Naive thymus-derived CD8-positive, alpha-beta T cell (primary cell): ENCODE measurements at regions not wholly inside any gene's neighbourhood (a gene's known extent, or its start where the extent isn't known, plus 50 kb on each side); places are given as distances from the start of the nearest gene placed in this dataset.
A peak's percentile ranks its signal among the peaks of the same experiment; 100 is the strongest.
"Not testable (repeated sequence)": the region's sequence is repeated elsewhere in the genome, so short reads cannot be mapped to it uniquely, and the experiment has no call there.

ENCODE experiments used
- ATAC-seq, 2 donors: fragments of 150-1000 bp; cut with Tn5 transposase in 1 of 2; sonication (Bioruptor Pico), chemical (Tn5 transposase) in 1 of 2; 1 replicate in 1 of 2; 2 replicates in 1 of 2; pipeline ENCODE4 v1.10.0; 2021; ENCODE audit warnings: mild to moderate bottlenecking in 2 of 2, moderate library complexity in 2 of 2
- POLR2A ChIA-PET: fragments of 350-600 bp; sonication (Branson Sonifier 250); formaldehyde crosslinking; loops from one replicate; lab custom pipeline; 2021; ENCODE audit warnings: antibody characterized with exemption; lab: Charles Lee
- DNase-seq, 10 donors: peaks; one replicate each; pipeline versions ENCODE4 v3.0.0 to v3.0.0-alpha.2; 2020 to 2022
- H3K27ac Mint-ChIP-seq, 10 donors: one replicate each; pipeline ENCODE4 v1.8.0; 2020 to 2022; ENCODE audit warnings: mild to moderate bottlenecking in 10 of 10, mixed read lengths in 10 of 10, moderate library complexity in 4 of 10, inconsistent platforms in 1 of 10
- H3K27me3 Mint-ChIP-seq, 5 donors: one replicate each; pipeline ENCODE4 v1.8.0; 2021 to 2022; ENCODE audit warnings: mixed read lengths in 5 of 5
- H3K36me3 Mint-ChIP-seq, 3 donors: one replicate each; pipeline ENCODE4 v1.8.0; 2020 to 2022; ENCODE audit warnings: mixed read lengths in 3 of 3, mild to moderate bottlenecking in 2 of 3, inconsistent platforms in 1 of 3
- H3K4me1 Mint-ChIP-seq, 4 donors: one replicate each; pipeline ENCODE4 v1.8.0; 2021 to 2022; ENCODE audit warnings: mixed read lengths in 4 of 4
- H3K4me3 Mint-ChIP-seq, 10 donors: one replicate each; pipeline ENCODE4 v1.8.0; 2020 to 2022; ENCODE audit warnings: mild to moderate bottlenecking in 10 of 10, mixed read lengths in 10 of 10, moderate library complexity in 6 of 10, inconsistent platforms in 1 of 10
- H3K9me3 Mint-ChIP-seq, 9 donors: one replicate each; pipeline ENCODE4 v1.8.0; 2020 to 2022; ENCODE audit warnings: mixed read lengths in 9 of 9, mild to moderate bottlenecking in 3 of 9, inconsistent platforms in 1 of 9, moderate library complexity in 1 of 9

DNA sequence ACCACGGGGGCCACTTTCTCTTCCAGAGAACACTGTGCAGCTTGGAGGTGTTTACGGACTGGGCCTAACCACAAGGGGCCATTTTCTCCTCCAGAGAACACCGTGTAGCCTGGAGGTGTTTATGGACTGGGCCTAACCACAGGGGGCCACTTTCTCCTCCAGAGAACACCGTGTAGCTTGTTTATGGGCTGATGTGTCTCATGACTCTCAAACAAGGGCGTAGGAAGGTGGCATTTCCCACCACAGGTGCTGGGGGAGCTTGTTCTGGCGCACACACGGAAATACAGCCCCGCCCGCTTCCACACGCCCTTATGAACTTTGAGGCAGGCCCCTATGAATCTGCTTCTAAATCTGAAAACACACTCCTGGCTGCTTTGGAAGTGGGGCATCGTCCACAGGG lies 174.6 kb upstream of the SFSWAP start:
- POLR2A ChIA-PET, result interaction anchor here (0.6 to 1.3 kb wide), 3 partner anchors 27 to 174 kb away, joined by 3 read pairs; partner anchors contain the start of gene SFSWAP
- Mint-ChIP-seq H3K27me3 (peaks cover 0 to 12% (median 2%) of the 10 kb centered on the region in 5 donors), H3K4me1 (peaks cover 6 to 26% (median 12%) of the 10 kb centered on the region in 4 donors)

GRCh38 chr12:131536766-131537165 lies 174.1 kb upstream of the SFSWAP start:
- H3K9me3 Mint-ChIP-seq, result no peaks in the 10 kb centered on the region
- H3K27ac Mint-ChIP-seq, result peak overlapping the region; percentile 36 to 92 (median 80)
- POLR2A ChIA-PET, result interaction anchor here (0.6 to 1.3 kb wide), 3 partner anchors 27 to 174 kb away, joined by 3 read pairs; partner anchors contain the start of gene SFSWAP
- peaks cover 0 to 8% (median 2%) of the 10 kb centered on the region in 5 donors for H3K27me3 Mint-ChIP-seq
- ATAC-seq (no peak), DNase-seq (no peak)
- peak overlapping the region in 7 of 10 donors; percentile 20 to 57 (median 42) for H3K4me3 Mint-ChIP-seq
- peaks cover 0 to 3% (median 0%) of the 10 kb centered on the region in 3 donors for H3K36me3 Mint-ChIP-seq
- peaks cover 6 to 26% (median 12%) of the 10 kb centered on the region in 4 donors for H3K4me1 Mint-ChIP-seq

More for the DNA sequence above, 174.6 kb upstream of the SFSWAP start:
- peaks cover 0 to 3% (median 0%) of the 10 kb centered on the region in 3 donors for H3K36me3 Mint-ChIP-seq
- DNase-seq, result peak in 7 of 10 donors; percentile 6 to 68 (median 41)
- ATAC-seq, result peak; percentile 76 to 93
- H3K27ac Mint-ChIP-seq, result peak overlapping the region; percentile 36 to 92 (median 80)
- peak overlapping the region in 7 of 10 donors; percentile 20 to 57 (median 42) for H3K4me3 Mint-ChIP-seq
- H3K9me3 Mint-ChIP-seq, result no peaks in the 10 kb centered on the region

GRCh38 chr12:131537267-131537958 lies 173.5 kb upstream of the SFSWAP start:
- no peak for DNase-seq
- Mint-ChIP-seq H3K4me1 (peaks cover 5 to 26% (median 12%) of the 10 kb centered on the region in 4 donors), H3K9me3 (no peaks in the 10 kb centered on the region), H3K27ac (peak overlapping the region in 6 of 10 donors; percentile 10 to 82 (median 42)), H3K36me3 (peaks cover 0 to 3% (median 0%) of the 10 kb centered on the region in 3 donors), H3K4me3 (peak overlapping the region in 1 of 10 donors; percentile 12), H3K27me3 (peaks cover 0 to 4% (median 2%) of the 10 kb centered on the region in 5 donors)
- POLR2A ChIA-PET, result interaction anchor here (0.9 kb wide), 1 partner anchor 28 kb away, joined by 3 read pairs; no protein-coding TSS in a partner anchor
- no peak for ATAC-seq

- DNase-seq (no peak), ATAC-seq (no peak)
- no peak overlapping the region for H3K4me3 Mint-ChIP-seq
- H3K27me3 Mint-ChIP-seq, result peaks cover 0 to 5% (median 0%) of the 10 kb centered on the region in 5 donors
- no peaks in the 10 kb centered on the region for H3K9me3 Mint-ChIP-seq
- no peak overlapping the region for H3K27ac Mint-ChIP-seq
- POLR2A ChIA-PET, result interaction anchor here (0.7 kb wide), 1 partner anchor 16 kb away, joined by 4 read pairs; no protein-coding TSS in a partner anchor
- peaks cover 0 to 3% (median 0%) of the 10 kb centered on the region in 3 donors for H3K36me3 Mint-ChIP-seq
- H3K4me1 Mint-ChIP-seq, result peaks cover 5 to 26% (median 12%) of the 10 kb centered on the region in 4 donors
Measured at GRCh38 chr12:131539381-131539780, 171.5 kb upstream of the SFSWAP start.

DNA sequence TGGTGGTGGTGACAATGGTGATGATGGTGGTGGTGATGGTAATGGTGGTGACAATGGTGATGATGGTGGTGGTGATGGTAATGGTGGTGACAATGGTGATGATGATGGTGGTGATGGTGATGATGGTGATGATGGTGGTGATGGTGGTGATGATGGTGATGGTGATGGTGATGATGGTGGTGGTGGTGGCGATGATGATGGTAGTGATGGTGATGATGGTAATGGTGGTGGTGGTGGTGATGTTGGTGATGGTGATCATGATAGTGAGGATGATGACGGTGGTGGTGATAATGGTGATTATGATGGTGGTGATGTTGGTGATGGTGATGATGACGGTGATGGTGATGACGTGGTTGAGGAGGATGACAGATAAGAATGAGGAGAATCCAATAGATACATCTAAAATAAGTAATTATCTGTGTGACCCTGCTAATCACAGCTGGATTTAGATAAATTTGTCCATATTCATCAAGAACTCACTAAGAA lies 170.7 kb upstream of the SFSWAP start:
- no peak overlapping the region for H3K4me3 Mint-ChIP-seq
- peaks cover 0 to 3% (median 0%) of the 10 kb centered on the region in 5 donors for H3K27me3 Mint-ChIP-seq
- no peak overlapping the region for H3K27ac Mint-ChIP-seq
- no peaks in the 10 kb centered on the region for H3K9me3 Mint-ChIP-seq
- H3K4me1 Mint-ChIP-seq, result peaks cover 5 to 24% (median 12%) of the 10 kb centered on the region in 4 donors
- POLR2A ChIA-PET, result no interaction called here
- ATAC-seq (no peak), DNase-seq (no peak)
- no peaks in the 10 kb centered on the region for H3K36me3 Mint-ChIP-seq

- H3K27me3 Mint-ChIP-seq, POLR2A ChIA-PET, H3K27ac Mint-ChIP-seq, H3K4me3 Mint-ChIP-seq, ATAC-seq, H3K9me3 Mint-ChIP-seq, DNase-seq, H3K36me3 Mint-ChIP-seq: not testable (repeated sequence)
- peaks cover 2 to 12% (median 4%) of the 10 kb centered on the region in 4 donors for H3K4me1 Mint-ChIP-seq
Measured at GRCh38 chr12:131541512-131541911, 169.4 kb upstream of the SFSWAP start.

DNA sequence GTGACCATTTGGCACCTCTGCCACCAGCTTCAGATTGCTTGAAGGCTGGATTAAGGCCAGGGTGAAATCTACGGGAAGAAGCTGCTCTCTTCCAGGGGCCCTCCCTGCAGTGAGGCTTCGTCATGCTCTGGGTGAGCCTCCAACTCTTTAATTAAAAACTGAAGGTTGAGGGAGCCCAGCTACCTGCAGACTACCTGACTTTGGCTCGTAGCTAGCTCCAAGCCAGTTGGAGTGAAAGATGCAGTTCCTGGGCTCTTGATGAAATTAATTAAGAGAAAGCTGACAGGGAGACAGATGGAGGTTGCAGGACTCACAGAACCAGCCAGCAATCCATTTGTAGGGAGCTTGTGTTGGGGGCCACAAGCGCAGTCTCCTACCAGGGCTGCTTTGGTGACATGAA lies 168.5 kb upstream of the SFSWAP start:
- DNase-seq, result no peak
- Mint-ChIP-seq H3K36me3 (no peaks in the 10 kb centered on the region), H3K9me3 (no peaks in the 10 kb centered on the region), H3K4me1 (peaks cover 0 to 5% (median 0%) of the 10 kb centered on the region in 4 donors), H3K27ac (no peak overlapping the region), H3K4me3 (no peak overlapping the region), H3K27me3 (peaks cover 0 to 3% (median 0%) of the 10 kb centered on the region in 5 donors)
- POLR2A ChIA-PET, result no interaction called here
- ATAC-seq, result no peak

DNA sequence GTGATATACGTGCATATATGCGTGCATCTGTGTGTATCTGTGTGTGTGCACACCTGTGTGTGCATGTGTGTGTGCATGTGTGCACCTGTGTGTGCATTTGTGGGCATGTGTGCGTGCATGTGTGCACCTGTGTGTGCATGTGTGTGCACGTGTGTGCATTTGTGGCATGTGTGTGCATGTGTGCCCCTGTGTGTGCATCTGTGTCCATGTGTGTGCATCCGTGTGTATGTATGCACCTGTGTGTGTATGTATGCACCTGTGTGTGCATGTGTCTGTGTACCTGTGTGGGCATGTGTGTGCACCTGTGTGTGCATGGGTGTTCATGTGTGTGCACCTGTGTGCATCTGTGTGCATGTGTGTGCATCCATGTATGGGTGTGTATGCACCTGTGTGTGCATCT lies 167.8 kb upstream of the SFSWAP start:
- Mint-ChIP-seq H3K27ac (no peak overlapping the region), H3K4me1 (no peaks in the 10 kb centered on the region), H3K4me3 (no peak overlapping the region), H3K27me3 (peaks cover 0 to 5% (median 0%) of the 10 kb centered on the region in 5 donors), H3K36me3 (no peaks in the 10 kb centered on the region), H3K9me3 (no peaks in the 10 kb centered on the region)
- POLR2A ChIA-PET, result no interaction called here
- ATAC-seq (no peak), DNase-seq (no peak)

- Mint-ChIP-seq H3K9me3 (no peaks in the 10 kb centered on the region), H3K27ac (no peak overlapping the region), H3K4me1 (peaks cover 0 to 2% (median 0%) of the 10 kb centered on the region in 4 donors), H3K4me3 (no peak overlapping the region), H3K27me3 (peaks cover 0 to 10% (median 4%) of the 10 kb centered on the region in 5 donors), H3K36me3 (no peaks in the 10 kb centered on the region)
- POLR2A ChIA-PET, result no interaction called here
- DNase-seq, result no peak
- no peak for ATAC-seq
Measured at GRCh38 chr12:131547555-131547954, 163.3 kb upstream of the SFSWAP start.

DNA sequence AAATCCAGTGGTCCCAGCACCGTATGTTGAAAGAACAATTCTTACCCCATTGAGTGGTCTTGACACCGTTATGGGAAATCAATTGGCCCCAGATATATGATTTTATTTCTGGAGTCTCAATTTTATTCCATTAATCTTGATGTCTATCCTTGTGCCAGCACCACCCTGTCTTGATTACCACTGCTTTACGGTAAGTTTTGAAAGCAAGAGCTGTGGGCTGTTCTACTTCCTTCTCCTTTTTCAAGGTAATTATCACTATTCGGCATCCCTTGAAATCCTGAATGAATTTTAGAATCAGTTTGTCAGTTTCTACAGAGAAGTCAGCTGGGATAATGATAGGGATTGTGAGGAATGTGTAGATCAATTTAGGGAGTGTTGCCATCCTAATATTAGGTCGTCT lies 160.8 kb upstream of the SFSWAP start:
- DNase-seq, result no peak
- POLR2A ChIA-PET, result no interaction called here
- H3K9me3 Mint-ChIP-seq, result no peaks in the 10 kb centered on the region
- H3K4me3 Mint-ChIP-seq, result no peak overlapping the region
- no peak overlapping the region for H3K27ac Mint-ChIP-seq
- peaks cover 0 to 2% (median 0%) of the 10 kb centered on the region in 4 donors for H3K4me1 Mint-ChIP-seq
- H3K27me3 Mint-ChIP-seq, result peaks cover 0 to 9% (median 4%) of the 10 kb centered on the region in 5 donors
- no peaks in the 10 kb centered on the region for H3K36me3 Mint-ChIP-seq
- no peak for ATAC-seq

DNA sequence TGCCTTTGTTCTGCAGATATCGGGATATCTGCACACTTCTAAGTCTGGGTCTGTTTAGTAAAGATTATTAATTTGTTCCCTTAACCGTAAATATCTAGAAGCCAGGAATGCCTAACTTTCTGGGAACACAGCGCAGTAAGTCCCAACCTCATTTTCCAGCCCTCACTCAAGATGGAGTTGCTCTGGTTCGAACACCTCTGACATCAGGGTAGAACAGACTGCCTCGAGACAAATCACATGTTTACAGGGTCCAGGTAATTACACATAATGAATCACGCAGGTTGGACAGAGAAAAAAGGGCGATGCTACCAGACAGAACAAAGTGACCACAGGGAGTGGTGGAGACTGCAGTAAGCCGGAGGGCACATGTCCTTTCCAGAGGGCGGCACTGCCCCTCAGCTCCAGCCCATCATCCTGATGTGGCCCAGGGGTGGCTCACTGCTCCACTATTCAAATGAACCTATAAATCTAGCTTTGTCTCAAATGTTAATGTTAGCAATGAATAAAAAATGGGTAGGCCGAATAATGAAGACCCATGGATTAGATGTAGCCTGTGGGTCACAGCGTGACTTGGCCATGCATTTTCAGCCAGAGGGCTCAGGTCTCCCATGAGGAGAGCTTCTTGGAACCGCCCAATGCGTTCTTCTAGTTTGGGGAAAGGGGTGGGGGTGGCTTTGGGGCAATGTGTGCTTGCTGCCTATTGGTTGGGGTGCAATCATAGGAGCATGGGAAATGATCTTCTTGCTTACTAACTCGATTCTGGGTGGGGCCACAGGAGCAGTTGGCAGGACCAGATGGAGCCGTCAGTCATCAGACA lies 159.0 kb upstream of the SFSWAP start:
- no peak for DNase-seq
- no peaks in the 10 kb centered on the region for H3K9me3 Mint-ChIP-seq
- H3K27me3 Mint-ChIP-seq, result peaks cover 0 to 12% (median 4%) of the 10 kb centered on the region in 5 donors
- peaks cover 0 to 2% (median 0%) of the 10 kb centered on the region in 4 donors for H3K4me1 Mint-ChIP-seq
- POLR2A ChIA-PET, result no interaction called here
- ATAC-seq, result no peak
- no peaks in the 10 kb centered on the region for H3K36me3 Mint-ChIP-seq
- H3K27ac Mint-ChIP-seq, result no peak overlapping the region
- no peak overlapping the region for H3K4me3 Mint-ChIP-seq

DNA sequence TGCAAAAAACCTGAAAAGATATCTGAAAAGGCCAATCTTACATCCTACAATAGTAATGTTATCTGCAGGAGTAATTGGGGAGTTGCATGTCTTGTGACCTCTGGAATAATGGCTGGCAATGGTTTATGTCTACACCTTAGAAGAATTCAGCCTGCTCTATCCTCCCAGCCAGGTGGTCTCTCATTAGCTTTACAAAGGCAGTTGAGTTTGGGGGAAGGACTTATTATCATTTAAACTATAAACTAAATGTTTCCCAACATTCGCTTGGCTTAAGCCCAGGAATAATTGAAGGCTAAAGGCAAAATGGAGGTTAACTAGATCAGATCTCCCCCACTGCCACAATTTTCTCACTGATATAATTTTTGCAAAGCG lies 158.4 kb upstream of the SFSWAP start:
- ATAC-seq, result no peak
- H3K36me3 Mint-ChIP-seq, result no peaks in the 10 kb centered on the region
- peaks cover 0 to 2% (median 0%) of the 10 kb centered on the region in 4 donors for H3K4me1 Mint-ChIP-seq
- POLR2A ChIA-PET, result no interaction called here
- H3K9me3 Mint-ChIP-seq, result no peaks in the 10 kb centered on the region
- DNase-seq, result no peak
- no peak overlapping the region for H3K4me3 Mint-ChIP-seq
- H3K27ac Mint-ChIP-seq, result no peak overlapping the region
- peaks cover 0 to 12% (median 4%) of the 10 kb centered on the region in 5 donors for H3K27me3 Mint-ChIP-seq
